Parathyroid adenoma (tissue), 2 donors: ENCODE measurements at regions not wholly inside any gene's neighbourhood (a gene's known extent, or its start where the extent isn't known, plus 50 kb on each side); places are given as distances from the start of the nearest gene placed in this dataset.

Experiments used
- H2AFZ ChIP-seq: fragments of 300-600 bp; sonication (generic); one replicate; pipeline ENCODE4 v1.7.0; 2017; ENCODE audit warnings: antibody characterized with exemption, mild to moderate bottlenecking
- H3K27ac ChIP-seq: fragments of 300-600 bp; sonication (generic); one replicate; pipeline ENCODE4 v1.7.0; 2017
- H3K27me3 ChIP-seq: fragments of 300-600 bp; sonication (generic); one replicate; pipeline ENCODE4 v1.7.0; 2017; ENCODE audit warnings: low read length; ENCODE audit not compliant: control insufficient read depth, insufficient read depth
- H3K36me3 ChIP-seq: fragments of 300-600 bp; sonication (generic); one replicate; pipeline ENCODE4 v1.7.0; 2017; ENCODE audit warnings: low read length; ENCODE audit not compliant: control insufficient read depth, insufficient read depth
- H3K4me1 ChIP-seq: fragments of 300-600 bp; sonication (generic); one replicate; pipeline ENCODE4 v1.7.0; 2017; ENCODE audit warnings: control low read depth
- H3K4me2 ChIP-seq: fragments of 300-600 bp; sonication (generic); one replicate; pipeline ENCODE4 v1.7.0; 2017; ENCODE audit warnings: low read length
- H3K4me3 ChIP-seq: fragments of 300-600 bp; sonication (generic); one replicate; pipeline ENCODE4 v1.7.0; 2017; ENCODE audit warnings: low read depth, low read length
- H3K79me2 ChIP-seq: fragments of 300-600 bp; sonication (generic); one replicate; pipeline ENCODE4 v1.7.0; 2017; ENCODE audit warnings: control low read depth
- H3K9ac ChIP-seq: fragments of 300-600 bp; sonication (generic); one replicate; pipeline ENCODE4 v1.7.0; 2017; ENCODE audit warnings: mild to moderate bottlenecking
- H3K9me3 ChIP-seq: fragments of 300-600 bp; sonication (generic); one replicate; pipeline ENCODE4 v1.7.0; 2017; ENCODE audit warnings: low read length; ENCODE audit not compliant: control insufficient read depth
- TF ChIP-seq, protein P1 (sequence below): fragments of 300-600 bp; sonication (generic); IDR thresholded peaks from one replicate; pipeline ENCODE4 v1.7.0; 2017; ENCODE audit warnings: antibody characterized with exemption, mild to moderate bottlenecking
- donor health status: primary hyperparathyroidism.

DNA sequence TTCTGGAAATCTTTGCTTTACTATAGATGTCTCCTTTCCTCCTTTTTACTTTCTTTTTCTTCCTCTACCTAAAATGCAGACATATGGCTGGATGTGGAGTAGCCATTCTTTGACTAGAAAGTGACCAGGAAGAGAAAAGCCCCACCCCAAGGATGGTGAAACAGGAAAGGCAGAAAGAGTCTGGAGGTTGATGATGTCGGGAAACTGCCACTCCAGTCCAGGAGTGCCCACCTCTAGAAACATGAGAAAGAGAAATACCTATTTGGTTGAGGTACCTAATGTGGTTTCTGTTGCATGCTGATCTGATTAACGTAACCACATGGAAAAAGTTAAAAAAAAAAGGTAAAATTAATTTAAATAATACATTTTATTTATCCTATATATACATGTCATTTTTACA, 55.2 kb upstream of the SSR3 start:
- Histone ChIP-seq H3K9me3 (no peaks in the 10 kb centered on the region), H3K36me3 (no peaks in the 10 kb centered on the region), H3K27ac (no peak overlapping the region), H3K4me1 (no peaks in the 10 kb centered on the region), H3K27me3 (no peaks in the 10 kb centered on the region), H3K9ac (no peak overlapping the region), H3K4me3 (no peak overlapping the region), H2AFZ (no peak overlapping the region), H3K79me2 (no peaks in the 10 kb centered on the region), H3K4me2 (no peak overlapping the region)
- TF ChIP-seq, protein P1, sequence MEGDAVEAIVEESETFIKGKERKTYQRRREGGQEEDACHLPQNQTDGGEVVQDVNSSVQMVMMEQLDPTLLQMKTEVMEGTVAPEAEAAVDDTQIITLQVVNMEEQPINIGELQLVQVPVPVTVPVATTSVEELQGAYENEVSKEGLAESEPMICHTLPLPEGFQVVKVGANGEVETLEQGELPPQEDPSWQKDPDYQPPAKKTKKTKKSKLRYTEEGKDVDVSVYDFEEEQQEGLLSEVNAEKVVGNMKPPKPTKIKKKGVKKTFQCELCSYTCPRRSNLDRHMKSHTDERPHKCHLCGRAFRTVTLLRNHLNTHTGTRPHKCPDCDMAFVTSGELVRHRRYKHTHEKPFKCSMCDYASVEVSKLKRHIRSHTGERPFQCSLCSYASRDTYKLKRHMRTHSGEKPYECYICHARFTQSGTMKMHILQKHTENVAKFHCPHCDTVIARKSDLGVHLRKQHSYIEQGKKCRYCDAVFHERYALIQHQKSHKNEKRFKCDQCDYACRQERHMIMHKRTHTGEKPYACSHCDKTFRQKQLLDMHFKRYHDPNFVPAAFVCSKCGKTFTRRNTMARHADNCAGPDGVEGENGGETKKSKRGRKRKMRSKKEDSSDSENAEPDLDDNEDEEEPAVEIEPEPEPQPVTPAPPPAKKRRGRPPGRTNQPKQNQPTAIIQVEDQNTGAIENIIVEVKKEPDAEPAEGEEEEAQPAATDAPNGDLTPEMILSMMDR = no peak

DNA sequence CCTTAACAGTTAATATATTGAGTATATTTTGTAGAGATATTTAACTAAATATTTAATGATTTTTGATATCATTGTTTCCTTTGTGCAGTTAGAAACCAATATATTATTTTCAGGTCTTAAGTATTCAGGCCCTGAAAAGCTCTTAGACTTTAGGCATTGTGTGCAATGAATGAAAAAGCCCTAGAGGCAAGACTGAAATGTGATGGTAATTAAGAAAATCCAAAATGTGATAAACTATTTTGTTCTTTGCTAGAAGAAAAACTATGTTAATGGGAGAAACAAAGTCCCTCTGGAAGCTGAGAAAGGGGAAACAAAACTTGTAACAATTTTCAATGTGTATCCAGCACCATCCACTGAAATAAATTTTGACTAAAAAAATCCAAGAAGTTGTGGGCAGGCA, 54.6 kb upstream of the SSR3 start:
- no peaks in the 10 kb centered on the region for H3K9me3 ChIP-seq
- H3K4me2 ChIP-seq = no peak overlapping the region
- no peaks in the 10 kb centered on the region for H3K36me3 ChIP-seq
- no peak overlapping the region for H3K27ac ChIP-seq
- TF ChIP-seq, protein P1 = no peak
- H2AFZ ChIP-seq = no peak overlapping the region
- H3K9ac ChIP-seq = no peak overlapping the region
- no peak overlapping the region for H3K4me3 ChIP-seq
- H3K79me2 ChIP-seq = no peaks in the 10 kb centered on the region
- no peaks in the 10 kb centered on the region for H3K4me1 ChIP-seq
- no peaks in the 10 kb centered on the region for H3K27me3 ChIP-seq

DNA sequence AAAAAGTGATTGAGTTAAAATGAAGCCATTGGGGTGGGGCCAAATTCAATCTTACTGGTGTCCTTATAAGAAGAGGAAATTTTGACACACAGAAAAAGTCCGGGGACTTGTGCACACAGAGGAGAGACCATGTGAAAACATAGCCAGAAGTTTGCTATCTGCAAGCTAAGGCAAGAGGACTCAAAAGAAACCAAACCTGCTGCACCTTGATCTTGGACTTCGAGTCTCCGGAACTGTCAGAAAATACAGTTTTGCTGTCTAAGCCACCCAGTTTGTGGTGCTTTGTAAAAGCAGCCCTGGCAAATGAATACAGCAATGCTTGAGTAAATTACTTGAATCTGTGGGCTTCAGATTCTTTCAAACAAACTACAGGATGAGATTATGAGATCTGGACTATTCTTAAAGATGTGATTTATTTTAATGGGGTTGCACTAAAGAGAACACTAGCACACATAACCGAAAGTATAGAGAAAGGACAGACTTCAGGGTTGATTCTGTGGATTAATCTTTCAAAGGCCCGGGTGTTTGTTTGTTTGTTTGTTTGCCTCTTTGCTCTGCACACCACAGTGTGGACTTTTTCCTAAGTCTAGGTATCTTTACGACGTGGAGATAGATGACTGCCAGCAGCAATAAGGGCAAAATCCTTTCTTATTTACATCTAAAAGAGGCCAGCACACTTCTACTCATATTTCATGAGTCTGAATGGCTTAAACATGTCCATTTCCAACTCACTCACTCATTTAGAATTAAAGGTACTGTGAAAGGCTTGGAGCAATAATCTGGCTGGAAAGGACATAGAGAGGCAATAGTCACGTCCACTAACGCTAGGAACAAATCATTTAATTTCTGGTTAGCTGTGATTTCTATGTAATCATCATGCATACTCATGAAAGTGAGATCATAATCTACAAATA, 53.9 kb upstream of the SSR3 start:
- Histone ChIP-seq H2AFZ (no peak overlapping the region), H3K27me3 (no peaks in the 10 kb centered on the region), H3K79me2 (no peaks in the 10 kb centered on the region), H3K4me3 (no peak overlapping the region), H3K4me2 (no peak overlapping the region), H3K9me3 (no peaks in the 10 kb centered on the region), H3K27ac (no peak overlapping the region), H3K4me1 (no peaks in the 10 kb centered on the region), H3K9ac (no peak overlapping the region), H3K36me3 (no peaks in the 10 kb centered on the region)
- TF ChIP-seq, protein P1 = no peak

DNA sequence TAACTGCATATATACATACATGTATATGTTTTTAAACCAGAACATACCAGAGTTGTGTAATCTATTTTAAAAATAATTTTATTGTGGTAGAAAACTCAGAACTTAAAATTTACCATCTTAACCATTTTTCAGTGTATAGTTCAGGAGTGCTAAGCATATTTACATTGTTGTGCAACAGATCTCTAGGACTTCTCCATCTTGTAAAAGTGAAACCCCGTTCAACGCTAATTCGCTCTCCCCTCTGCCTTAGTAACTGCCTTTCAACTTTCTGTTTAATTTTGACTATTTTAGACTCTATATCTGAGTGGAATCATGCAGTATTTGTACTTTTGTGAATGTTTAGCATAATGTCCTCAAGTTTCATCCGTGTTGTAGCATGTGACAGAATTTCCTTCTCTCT, 51.8 kb upstream of the SSR3 start:
- TF ChIP-seq, protein P1 = no peak

More for the DNA sequence above, 51.8 kb upstream of the SSR3 start:
- no peak overlapping the region for H3K4me3 ChIP-seq
- no peak overlapping the region for H3K9ac ChIP-seq
- no peak overlapping the region for H3K4me2 ChIP-seq
- no peak overlapping the region for H2AFZ ChIP-seq
- H3K79me2 ChIP-seq = no peaks in the 10 kb centered on the region
- H3K36me3 ChIP-seq = no peaks in the 10 kb centered on the region
- H3K9me3 ChIP-seq = no peaks in the 10 kb centered on the region
- H3K27me3 ChIP-seq = no peaks in the 10 kb centered on the region
- no peaks in the 10 kb centered on the region for H3K4me1 ChIP-seq
- no peak overlapping the region for H3K27ac ChIP-seq
